Activated naive CD4-positive, alpha-beta T cell treated with Interleukin-2 at 50 U/mL for 16 hours (primary cell): ENCODE measurements at regions not wholly inside any gene's neighbourhood (a gene's known extent, or its start where the extent isn't known, plus 50 kb on each side); places are given as distances from the start of the nearest gene placed in this dataset.
"Not testable (repeated sequence)": the region's sequence is repeated elsewhere in the genome, so short reads cannot be mapped to it uniquely, and the experiment has no call there.

Experiments used
- DNase-seq: peaks from one replicate; pipeline ENCODE4 v3.0.0-alpha.2; 2020

DNA sequence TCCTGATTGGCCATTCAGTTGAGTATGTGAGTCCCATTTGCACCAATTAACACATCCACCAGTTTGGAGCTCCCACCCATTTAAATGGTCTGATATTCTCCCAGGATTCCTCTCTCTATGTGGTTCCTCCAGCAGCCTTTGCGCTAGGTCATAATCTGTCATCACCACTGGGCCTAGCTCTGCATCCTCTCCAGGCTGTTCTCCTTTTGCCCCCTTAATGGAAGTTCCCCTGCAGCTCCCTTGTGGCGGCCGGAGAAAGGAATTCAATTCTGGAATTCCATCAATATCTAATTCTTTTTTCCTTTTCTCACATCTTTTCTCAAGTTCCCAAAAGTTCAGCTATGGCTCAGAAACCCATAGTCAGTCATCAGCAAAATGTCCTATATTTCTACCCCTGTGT lies 2184.4 kb upstream of the AGA start:
- DNase-seq = no peak

DNA sequence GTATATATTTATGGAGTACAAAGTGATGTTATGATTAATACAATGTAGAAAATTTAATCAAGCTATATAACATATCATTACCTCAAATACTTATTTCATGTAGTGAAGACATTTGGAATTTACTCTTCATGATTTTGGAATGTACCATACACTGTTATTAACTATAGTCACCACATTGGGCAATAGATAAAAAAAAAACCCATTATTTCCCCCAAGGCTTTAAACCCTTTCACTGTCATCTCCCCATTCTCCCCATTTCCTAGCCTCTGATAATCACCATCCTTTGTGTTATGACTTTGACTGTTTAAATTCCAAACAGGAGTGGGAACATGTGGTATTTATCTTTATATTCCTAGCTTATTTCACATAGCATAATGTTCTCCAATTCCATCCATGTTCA lies 2189.1 kb upstream of the AGA start:
- no peak for DNase-seq

DNA sequence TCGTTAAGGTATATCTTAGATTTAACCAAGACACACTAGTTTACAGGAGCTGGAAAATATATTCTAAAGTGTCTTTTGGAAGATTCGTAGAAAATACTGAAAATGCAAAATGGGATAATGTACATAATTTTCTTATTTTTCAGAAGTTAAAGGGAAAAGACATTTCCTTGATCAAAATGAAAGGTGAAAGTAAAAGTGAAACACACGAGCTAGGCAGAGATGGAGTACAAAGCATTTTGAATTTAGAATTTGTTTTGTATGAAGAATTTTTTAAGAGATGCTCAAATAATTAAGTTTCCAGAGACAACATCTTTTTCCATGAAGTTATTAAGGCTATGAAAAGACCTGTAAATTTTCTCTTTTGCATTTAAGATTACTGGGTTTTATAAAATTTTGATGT lies 2192.6 kb upstream of the AGA start:
- no peak for DNase-seq

DNA sequence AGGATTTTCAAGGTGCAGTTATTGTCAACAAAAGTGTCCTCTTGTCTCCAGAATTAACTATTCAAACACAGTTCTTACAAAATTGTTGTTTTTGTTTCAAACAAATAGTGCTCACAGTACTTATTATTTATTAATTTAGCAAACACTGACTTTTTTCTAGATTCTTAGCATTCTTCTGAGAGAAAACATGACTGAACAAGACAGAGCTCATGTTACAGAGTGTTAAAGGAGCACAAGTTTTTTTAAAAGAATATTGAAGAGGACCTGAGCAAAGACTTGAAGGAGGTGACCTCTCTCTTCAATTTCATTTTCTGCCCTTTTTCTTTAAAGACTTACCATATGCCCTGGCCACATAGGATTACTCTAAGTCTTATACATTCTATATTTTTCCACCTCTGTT lies 2220.3 kb upstream of the AGA start:
- DNase-seq = no peak

DNA sequence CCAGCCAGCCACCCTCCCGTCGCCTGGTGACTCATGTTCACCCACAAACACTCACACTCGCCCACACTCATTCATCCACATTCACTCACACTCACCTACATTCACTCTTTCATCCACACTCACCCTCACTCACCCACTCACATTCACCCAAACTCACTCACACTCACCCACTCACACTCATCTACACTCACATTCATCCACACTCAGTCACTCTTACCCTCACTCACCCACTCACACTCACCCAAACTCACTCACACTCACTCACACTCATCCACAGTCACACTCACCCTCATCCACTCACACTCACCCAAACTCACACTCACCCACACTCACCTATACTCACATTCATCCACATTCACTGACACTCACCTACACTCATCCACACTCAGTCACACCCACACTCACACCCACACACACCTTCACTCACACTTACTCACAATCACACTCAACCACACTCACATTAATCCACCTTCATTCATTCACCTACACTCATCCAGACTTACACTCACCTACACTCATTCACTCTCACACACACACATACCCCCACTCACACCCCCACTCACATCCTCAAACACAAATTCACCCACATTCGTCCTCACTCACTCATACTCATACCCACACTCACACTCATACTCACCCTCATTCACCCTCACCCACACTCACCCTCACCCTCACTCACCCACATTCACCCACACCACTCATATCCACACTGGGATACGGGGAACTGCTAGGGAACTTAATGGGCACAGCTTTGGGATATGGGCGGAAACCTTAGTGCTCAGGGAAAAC lies 2221.6 kb upstream of the AGA start:
- DNase-seq = no peak

DNA sequence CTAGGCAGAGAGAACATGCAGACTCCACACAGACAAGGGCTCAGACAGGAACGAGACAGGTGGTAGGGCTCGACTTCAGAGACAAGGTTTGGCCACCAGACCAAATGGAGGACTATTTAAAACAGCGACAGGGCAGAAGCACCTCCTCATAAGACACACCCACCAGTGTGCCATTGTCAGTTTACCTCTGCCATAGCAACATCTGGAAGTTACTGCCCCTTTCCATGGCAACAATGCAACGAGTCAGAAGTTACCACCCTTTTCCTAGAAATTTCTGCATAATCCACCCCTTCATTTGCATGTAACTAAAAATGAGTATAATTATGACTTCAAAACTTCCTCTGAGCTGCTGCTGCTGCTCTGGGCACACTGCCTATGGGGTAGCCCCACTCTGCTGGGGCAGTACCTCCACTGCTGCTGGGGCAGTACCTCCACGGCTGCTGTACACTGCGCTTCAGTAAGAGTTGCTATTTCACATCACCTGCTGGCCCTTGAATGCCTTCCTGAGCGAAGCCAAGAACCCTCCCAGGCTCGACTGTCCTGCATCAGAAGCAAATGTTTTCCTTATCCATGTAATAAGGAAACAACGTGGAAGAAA lies 2222.3 kb upstream of the AGA start:
- DNase-seq = no peak

DNA sequence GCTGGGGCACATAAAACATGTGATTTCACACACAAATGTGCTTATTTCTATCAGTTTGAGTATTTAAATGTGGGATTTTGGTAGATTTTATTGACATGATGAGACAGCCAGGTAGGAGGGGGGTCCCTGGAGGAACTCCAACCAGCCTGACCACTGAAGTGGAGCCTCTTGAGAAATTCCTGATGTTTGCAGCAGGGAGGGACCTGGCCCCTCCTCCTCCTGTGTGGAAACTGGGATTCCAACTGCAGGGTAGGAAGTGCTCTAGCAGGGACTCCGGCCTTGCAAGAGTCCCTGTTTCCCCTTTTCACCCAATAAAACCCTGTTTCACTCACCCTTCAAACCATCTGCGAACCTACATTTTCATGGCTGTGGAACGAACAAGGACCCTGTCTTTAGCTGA lies 2224.0 kb upstream of the AGA start:
- DNase-seq = no peak

DNA sequence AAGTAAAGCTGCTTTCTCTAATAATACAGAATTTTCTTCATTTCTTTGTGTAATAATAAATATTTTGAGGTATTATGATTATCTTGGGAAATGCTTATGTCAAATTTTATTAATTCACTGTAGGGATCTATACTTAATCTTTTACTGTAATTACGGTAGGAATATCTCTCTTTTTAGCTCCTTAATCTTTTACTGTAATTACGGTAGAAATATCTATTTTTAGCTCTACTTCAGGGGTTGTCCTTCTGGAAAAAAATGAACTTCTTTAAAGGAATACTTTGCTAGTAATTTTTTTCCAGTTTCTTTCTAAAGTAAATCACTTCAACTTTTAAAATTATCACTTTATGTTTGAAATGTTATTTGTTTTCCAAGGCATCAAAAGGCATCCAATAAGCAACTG lies 2229.4 kb upstream of the AGA start:
- DNase-seq = no peak

DNA sequence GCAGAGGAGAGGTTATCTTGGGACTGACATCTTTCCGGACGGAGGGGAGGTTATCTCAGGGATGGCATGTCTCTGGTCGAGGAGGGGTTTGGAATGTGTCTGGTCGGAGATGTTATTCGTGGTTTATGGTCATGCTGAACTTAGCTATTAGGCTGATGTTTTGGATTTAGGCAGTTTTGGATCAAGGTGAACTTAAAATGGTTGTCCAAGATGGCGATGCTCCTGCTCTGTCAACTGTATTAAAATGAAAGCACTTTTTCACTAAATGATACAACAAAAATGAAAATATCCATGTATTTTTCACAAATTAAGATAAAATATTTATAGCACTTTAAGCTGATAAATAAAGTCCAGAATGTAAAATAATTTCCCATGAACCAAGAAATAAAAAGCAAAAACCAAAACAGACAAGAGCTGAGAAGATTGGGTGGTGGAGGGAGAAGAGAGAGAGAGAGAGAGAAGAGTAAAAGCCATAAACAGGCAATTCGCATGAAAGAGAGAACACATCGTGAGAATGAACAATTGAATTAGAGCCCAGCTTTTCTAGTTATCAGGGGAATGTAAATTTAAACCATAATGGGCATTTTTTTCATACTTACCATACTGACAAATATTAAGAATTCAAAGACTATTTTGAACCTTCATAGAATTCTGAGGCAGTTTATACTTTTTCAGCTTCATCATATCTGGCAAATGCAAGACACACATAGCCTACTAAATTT lies 2236.0 kb upstream of the AGA start:
- DNase-seq = no peak

DNA sequence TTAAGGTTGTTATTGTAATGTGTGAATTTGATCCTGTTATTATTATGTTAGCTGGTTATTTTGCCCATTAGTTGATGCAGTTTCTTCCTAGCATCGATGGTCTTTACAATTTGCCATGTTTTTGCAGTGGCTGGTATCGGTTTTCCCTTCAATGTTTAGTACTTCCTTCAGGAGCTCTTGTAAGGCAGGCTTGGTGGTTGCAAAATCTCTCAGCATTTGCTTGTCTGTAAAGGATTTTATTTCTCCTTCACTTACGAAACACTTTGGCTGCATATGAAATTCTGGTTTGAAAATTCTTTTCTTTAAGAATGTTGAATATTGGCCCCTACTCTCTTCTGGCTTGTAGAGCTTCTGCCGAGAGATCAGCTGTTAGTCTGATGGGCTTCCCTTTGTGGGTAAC lies 2241.4 kb upstream of the AGA start:
- DNase-seq = not testable (repeated sequence)

DNA sequence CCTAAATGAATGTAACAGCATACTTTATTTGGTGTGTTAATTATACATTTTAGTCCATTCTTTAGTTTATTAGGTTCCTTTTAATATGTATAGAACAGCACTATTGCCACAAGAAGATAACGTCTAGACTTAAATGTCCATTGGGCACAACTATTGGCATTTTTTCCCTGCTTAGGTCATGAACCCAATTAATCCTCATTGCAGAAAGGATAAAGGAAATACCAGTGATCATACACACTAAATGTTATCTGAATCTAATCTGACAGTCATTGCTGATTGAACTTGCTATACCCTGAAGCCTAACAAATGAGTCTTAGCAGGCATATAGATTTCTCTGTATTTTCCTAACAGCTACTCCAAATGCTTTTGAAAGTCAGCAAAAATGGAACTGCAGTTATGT lies 2250.0 kb upstream of the AGA start:
- DNase-seq = no peak

DNA sequence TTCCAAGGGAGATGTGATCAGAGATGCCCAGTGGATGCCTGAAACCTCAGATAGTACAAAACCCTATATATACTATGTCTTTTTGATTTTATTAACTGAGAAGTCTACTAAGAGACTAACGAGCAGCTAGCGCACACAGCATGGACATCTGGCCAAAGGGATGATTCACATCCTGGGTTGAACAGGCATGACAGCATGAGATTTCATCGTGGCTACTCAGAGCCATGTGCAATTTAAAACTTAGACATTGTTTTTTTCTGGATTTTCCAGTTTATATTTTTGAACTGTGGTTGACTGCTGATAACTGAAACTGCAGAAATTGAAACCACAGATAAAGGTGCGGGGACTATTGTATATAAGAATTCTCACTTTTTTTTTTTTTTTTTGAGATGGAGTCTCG lies 2252.9 kb upstream of the AGA start:
- no peak for DNase-seq

DNA sequence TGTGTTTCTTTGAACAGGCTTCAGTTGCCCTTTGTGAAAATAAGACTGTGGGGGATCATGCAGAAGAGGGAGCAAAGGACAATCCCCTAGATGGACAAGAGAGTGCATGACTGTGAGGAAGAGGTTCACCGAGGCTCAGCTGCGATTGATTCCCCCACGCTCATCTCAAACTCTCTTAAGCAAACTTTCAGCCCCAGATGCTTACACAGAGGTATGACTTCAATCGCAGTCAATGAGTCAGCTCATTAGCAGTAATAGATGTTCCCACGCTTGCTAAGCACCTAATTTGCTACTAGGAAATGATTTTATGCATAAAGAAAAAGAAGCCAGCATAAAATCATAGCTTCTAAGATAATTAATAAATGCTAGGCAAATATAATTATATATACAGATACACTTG lies 2256.1 kb upstream of the AGA start:
- DNase-seq = no peak

DNA sequence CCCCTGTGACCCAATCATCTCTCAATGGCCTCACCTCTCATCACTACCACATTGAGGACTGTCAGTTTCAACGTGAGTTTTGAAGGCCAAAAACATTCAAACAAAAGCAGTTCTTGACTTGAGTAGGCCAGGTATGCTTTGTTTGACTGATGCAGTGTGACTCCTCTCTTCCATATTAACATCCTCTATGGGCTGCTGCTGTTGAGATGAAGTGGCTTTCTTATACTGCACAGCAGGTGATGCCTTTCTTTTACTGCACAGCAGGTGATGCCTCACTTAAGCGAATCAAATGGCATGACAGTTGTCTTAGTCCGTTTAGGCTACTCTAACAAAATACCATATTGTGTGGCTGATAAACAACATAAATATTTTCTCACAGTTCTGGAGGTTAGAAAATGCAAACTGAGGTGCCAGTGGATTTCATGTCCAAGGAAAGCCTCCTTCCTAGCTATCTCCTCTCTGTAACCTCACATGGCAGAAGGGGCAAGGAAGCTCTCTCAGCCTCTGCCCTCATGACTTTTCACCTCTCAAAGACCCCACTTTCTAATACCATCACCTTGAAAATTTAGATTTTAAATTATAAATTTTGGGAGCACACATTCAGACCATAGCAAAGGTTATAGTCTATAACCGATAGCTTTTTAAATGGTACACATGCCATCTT lies 2267.9 kb upstream of the AGA start:
- no peak for DNase-seq

DNA sequence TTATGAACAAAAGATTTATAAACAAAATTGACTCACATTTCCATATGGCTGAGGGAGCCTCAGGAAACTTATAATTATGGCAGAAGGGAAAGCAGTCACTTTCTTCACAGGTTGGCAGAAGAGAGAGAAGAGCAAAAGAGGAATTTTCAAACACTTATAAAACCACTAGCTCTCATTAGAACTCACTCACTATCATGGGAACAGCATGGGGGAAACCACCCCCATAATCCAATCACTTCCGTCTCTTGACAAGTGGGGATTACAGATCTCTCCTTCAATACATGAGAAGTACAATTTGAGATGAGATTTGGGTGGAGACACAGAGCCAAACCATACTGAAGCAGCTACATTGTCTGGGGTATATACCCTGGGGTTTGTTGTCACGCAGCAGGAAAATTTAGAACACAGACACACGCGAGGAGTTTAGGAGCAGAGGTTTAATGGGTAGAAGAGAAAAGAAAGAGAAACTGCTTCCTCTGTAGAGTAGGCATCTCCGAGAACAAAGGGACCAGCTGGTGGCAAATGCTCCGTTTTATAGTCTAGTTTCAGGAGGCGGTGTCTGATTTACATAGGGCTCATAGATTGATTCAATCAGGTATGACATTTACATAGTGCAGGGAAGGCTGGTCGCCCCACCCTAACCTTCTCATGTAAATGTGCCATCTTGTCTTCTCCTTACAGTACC lies 2277.7 kb upstream of the AGA start:
- no peak for DNase-seq

DNA sequence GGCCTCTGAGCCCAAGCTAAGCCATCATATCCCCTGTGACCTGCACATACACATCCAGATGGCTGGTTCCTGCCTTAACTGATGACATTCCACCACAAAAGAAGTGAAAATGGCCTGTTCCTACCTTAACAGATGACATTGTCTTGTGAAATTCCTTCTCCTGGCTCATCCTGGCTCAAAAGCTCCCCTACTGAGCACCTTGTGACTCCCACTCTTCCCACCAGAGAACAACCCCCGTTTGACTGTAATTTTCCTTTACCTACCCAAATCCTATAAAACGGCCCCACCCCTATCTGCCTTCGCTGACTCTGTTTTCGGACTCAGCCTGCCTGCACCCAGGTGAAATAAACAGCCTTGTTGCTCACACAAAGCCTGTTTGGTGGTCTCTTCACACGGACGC lies 2284.3 kb upstream of the AGA start:
- not testable (repeated sequence) for DNase-seq

DNA sequence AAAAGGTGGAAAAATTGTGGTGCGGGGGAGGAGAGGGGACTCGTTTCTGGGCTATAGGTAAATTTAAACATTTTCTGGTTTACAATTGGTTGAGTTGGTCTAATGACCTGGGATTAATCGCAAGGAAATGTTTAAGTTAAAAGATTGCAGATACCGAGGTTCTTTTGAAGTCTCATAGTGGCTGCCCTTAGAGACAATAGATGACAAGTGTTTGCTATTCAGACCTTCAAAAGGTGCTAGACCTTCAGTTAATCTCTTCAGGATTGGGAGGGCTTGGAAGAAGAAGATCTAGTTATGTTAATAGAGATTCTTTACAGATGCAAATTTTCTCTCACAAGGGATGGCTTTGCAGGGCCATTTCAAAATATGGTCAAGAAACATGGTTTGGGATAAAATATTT lies 2286.1 kb upstream of the AGA start:
- no peak for DNase-seq

DNA sequence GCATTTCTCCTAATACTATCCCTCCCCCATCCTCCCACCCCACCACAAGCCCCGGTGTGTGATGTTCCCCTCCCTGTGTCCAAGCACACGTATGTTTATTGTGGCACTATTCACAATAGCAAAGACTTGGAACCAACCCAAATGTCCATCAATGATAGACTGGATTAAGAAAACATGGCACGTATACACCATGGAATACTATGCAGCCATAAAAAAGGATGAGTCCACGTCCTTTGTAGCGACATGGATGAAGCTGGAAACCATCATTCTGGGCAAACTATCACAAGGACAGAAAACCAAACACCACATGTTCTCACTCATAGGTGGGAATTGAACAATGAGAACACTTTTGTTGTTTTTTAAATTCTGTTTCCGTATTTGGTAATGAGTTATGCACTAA lies 2294.6 kb upstream of the AGA start:
- DNase-seq = not testable (repeated sequence)

DNA sequence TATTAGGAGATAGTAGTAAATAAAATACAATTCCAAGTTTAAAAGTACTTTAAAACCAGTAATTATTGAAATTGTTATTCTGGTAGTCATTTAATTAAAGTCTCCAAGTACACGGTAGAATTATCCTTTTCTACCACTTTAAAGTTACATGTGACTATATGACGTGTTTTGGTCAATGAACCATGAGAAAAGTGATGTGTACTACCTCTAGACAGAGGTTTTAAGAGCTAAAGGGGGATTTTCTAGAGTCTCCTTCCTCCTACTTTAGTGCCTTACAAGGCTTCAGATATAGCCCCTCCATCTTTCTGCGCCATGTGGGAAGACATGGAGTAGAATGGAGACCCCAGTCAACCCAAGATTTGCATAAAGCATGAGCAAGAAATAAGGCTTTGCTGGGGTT lies 2296.6 kb upstream of the AGA start:
- no peak for DNase-seq

DNA sequence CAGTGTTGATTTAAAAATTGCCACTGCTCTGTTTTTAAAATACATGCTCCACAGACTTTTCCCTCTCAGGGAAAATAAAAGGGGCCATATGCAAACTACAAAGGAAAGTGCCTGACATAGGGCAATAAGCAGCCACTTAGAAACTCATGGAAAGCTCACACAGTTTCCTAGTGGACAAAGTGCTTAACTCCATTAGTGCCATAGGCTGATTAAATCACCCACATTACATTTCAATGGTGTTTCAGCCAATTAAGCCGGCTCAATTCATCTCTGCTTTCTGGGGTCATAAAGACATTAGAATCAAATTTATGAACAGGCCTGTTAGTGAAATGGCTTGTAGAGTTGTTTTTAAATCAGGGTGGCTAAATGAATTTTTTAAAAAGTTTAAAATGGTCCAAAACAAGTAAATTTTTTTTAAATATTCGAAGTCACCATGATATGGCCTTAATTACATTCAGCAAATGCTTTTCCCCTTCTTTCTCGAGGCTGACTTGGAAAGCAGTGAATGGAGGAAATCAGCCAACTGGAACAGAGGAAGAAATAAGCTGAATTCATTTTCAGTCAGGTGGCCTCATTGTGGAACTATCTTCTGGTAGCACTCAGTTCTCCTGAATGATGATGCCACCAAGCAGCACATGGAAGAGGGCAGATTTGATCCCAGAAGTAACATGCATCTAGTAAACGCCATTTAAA lies 2305.1 kb upstream of the AGA start:
- no peak for DNase-seq

DNA sequence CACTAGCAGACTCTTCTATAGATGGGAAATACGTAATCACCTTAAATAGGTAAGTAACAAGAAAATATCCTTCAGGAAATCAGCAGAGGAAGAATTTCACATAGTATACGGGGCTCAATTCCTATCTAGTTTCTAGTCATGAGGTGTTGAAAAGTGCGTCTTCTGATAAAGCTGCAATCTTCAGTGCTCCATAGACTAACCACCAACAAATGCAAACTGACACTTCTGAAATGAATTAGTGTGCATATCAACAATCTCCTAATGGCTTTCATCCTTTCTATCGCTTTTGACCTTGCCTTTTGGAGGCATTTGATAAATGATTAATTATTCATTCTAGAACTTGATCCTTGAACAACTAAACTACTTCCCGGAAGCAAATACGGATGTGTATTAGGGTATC lies 2306.6 kb upstream of the AGA start:
- no peak for DNase-seq

DNA sequence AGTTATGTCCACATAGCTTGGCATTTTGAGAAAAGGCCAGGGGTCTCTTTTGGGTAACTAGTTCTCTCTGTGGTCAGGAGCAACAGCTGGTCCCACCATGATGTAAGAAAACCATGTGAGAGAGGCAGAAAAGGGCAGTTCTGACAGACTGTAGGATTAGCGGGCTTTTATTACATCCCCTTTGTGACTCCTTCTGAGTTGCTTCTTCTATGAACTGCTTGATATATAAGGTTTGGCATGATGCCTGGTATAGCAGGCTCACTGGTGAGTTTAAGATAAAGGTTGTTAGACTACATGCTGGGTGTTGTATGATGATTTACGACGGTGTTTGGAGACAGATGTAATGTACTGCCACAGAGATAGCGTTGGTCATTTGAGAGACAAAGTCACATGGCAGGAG lies 2308.1 kb upstream of the AGA start:
- no peak for DNase-seq

DNA sequence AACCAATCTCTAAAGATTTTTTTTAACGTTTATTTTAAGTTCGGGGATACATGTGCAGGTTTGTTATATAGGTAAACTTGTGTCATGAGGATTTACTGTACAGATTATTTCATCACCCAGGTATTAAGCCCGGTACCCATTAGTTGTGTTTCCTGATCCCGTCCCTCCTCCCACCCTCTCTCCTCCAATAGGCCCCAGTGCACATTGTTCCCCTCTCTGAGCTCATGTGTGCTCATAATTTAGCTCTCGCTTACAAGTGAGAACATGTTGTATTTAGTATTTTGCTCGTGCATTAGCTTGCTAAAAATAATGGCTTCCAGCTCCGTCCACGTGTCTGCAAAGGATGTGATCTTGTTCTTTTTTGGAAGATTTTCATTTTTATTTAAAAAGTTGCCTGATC lies 2309.4 kb upstream of the AGA start:
- DNase-seq = no peak
